Middle frontal gyrus (tissue), 1 donor: ENCODE measurements at regions not wholly inside any gene's neighbourhood (a gene's known extent, or its start where the extent isn't known, plus 50 kb on each side); places are given as distances from the start of the nearest gene placed in this dataset.
"Not testable (repeated sequence)": the region's sequence is repeated elsewhere in the genome, so short reads cannot be mapped to it uniquely, and the experiment has no call there.

Experiments used
- DNase-seq: peaks from one replicate; pipeline ENCODE4 v3.0.0-alpha.2; 2015; ENCODE audit warnings: low spot score; ENCODE audit errors: extremely low spot score

DNA sequence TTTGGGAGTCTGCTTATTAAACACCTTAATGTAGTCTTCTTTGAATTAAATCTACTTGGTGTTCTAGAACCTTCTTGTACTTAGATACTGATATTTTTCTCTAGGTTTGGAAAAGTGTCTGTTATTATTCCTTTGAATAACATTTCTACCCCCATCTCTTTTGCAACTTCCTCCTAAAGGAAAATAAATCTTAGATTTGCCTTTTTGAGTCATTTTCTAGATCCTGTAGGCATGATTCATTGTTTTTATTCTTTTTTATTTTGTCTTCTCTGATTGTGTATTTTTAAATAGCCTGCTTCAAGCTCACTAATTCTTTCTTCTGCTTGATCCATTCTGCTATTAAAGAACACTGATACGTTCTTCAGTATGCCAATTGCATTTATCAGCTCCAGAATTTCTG lies 155.9 kb upstream of the NEGR1 start:
- DNase-seq: no peak

DNA sequence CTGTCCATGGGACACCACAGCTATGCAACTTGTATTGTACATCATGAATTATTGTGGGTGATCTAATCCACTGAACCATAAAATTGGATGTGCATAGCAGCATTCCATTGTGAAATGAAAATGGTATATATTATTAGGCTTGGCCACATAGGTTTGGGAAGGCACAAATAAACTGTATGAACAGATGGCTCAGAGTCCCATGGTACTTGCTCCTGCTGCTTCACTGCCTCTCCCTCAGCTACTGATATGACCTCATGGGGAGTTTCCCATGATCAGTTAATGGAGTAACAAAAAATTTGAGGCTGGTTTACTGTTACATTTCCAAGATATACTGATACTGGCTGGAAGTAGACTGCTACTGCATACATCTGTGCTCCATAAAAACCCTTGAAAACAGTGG lies 152.7 kb upstream of the NEGR1 start:
- DNase-seq: no peak

DNA sequence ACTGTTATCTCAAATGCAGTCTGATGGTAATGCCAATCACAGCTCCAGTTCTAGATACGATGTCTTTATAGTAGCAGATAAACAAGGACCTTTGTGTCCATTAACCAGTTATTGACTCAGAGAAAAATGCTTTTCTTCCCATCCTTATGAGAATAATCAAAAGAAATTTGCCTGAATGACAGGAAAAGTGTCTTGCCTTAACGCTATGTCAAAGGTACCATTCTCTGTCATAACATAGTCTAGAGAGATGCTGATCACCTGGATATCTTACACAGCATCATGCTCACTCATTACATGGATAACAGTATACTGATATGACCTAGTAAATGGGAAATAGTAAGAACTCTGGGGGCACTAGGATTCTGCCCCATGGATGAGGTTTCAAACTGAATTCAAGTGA lies 151.7 kb upstream of the NEGR1 start:
- DNase-seq: no peak

DNA sequence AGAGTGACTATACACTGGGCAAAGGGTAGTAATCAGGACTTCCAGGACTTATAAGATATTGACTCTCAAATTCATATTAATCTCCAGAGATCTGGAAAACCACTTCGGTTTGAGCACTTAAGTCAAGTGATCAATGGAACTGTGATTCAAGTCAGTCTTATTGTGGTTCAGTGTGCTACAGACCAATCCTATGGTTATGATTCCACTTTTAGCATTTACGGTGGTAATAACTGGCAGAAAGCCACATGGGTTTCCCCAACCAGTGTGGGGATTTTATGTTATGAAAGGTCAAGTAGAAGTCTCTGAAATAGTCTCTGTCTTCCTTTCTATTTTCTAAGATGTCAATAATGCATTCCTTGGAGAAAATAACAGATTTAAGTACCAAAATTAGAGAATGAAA lies 151.3 kb upstream of the NEGR1 start:
- DNase-seq: no peak

DNA sequence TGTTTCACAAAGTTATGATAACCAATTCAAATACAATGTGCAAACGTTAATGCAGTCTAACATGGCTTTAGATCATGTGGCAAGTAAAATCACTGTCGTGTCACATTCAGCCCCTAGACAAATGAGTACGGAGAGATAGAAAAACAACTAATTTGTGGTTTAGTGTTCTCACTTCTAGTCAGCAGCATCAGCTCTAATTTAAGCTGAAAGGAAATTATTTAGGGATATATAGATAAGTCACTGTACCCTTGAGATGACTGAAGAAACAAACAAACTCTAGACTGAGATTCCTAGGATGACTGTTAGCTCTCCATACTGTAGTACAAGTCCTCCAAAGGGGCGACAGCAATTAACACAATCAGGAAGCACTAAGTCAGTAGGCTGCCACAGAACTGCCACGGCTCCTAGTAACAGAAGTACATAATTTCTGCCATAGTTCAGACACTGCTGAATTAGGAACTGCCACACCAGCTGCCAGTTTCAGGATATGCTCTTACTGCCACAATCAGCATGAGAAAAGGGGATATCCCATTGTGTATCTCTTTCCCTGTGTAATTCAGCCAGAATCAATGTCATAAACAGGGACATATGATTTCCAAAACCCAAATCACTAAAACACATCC lies 150.4 kb upstream of the NEGR1 start:
- no peak for DNase-seq

DNA sequence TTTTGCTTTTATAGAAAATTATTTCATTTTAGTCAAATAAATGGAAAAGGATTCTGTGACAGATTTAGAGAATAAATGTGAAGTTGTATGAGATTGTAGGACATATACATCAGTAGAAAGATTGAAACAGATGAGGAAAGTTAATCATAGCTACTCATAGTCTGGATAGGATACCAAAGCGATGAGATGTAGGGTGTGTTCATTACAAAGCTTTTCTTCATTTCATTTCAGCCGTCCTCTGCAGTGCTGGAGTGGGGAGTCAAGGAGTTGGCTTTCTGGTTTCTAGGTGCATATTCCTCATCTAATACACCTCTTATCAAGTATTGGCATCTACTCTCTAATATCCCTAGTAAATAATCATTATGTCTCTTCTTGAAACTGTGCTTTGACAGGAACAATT lies 149.5 kb upstream of the NEGR1 start:
- DNase-seq: no peak

DNA sequence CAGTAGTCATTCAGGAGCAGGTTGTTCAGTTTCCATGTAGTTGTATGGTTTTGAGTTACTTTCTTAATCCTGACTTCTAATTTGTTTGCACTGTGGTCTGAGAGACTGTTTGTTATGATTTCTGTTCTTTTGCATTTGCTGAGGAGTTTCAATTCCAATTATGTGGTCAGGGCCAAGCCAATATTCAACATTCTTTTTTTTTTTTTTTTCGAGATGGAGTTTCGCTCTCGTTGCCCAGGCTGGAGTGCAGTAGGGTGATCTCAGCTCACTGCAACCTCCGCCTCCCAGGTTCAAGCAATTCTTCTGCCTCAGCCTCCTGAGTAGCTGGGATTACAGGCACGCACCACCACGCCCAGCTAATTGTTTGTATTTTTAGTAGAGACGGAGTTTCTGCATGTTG lies 145.9 kb upstream of the NEGR1 start:
- not testable (repeated sequence) for DNase-seq

DNA sequence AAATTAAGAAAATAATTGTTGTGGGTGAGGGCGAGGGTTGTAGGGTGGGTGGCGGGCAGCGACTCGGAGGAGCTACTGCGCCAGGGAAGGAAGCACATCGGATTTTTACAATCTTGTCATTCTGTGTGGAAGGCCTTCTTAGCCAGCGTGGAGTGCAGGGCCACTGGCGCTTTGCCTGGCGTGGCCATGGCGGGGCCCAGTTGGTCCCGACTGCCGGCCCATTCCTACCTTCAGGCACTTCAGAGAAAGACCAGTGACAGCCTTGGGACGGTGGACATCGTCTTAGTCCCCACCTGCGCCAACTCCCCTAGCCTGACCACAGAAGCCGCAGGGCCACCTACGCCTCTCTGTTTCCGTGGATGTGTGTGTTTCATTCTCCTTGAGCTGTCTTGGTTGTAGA lies 136.9 kb upstream of the NEGR1 start:
- no peak for DNase-seq

DNA sequence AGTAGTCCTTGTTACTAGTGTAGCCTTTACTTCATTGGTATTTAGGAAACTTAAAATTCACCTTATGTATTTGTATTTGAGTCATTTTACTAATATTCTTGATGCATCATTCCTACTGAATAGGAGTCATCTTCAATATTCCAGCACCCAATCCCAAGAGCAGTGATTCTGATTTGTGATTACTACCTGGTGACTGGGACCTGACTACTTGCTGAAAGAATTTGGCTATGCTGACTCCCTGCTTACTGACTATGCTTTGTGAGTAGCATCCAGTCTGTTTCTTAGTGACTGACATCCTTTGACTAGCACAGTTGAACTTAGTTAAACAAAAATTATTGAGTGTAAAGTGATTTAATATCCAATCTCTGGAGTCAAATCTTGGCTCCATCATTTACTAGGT lies 129.9 kb upstream of the NEGR1 start:
- no peak for DNase-seq

DNA sequence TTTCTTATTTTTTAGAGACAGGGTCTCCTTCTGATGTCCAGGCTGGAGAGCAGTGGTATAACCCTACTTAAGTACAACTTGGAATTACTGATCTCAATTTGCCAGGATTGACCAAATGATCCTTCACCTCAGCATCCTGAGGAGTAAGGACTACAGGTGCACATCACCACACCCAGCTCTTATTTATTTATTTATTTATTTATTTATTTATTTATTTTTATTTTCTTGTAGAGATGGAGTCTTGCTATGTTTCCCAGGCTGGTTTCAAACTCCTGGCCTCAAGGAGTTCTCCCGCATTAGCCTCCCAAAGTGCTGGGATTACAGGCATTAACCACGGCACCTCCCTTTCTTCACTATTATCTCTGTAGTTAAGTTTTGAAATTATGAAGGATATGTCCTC lies 117.5 kb upstream of the NEGR1 start:
- DNase-seq: no peak

DNA sequence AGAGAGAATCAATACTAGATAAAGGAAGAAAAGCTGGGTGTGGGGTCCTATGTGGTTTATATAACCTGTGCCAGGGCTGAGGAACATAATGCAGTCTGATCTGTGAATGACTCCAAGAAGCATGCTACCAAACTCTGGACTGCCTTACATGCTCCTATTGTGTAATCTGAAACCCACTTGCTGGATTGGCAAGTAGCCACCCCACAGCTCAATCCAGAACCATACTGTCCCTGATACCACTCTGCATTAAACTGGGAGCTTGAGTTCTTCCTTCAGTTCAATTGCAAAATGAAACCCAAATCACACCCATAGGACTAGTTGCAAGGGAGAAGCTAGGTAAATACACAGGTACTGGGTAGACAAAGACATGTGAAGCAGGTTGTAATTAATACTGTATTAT lies 115.4 kb upstream of the NEGR1 start:
- no peak for DNase-seq

DNA sequence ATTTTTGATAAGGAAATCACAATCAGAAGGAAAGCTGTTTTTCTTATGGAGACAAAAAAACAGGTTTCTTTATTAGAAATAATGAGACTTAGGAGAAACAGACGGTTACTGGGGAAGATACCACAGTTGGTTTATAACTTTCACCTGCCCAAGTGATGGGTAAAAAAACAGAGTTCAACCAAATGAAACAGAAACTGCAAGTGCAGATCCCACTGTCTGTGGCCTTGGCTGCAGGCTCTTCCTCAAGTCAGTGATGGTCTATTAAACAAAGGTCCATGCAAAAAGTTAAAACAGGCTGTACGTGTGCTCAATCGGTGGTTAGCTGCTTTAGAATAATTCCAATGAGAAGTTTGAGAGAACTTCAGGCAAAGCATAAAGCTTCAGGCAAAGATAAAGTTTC lies 112.1 kb upstream of the NEGR1 start:
- no peak for DNase-seq

DNA sequence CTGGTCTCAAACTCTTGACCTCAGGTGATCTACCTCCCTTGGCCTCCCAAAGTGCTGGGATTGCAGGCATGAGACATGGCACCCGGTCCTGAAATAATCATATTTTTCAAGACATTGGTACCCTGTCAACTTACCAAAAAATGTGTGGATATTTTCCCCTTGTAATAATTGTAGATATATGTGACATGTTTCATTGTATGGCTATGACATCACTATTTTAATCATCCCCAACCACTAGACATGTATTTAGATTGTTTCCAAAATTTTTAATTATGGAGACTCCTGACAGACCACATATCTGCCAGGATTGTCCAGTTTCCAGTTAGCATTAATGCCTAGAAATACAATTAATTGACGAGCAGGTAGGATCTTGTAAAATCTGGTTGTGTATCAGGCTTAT lies 96.7 kb upstream of the NEGR1 start:
- no peak for DNase-seq

DNA sequence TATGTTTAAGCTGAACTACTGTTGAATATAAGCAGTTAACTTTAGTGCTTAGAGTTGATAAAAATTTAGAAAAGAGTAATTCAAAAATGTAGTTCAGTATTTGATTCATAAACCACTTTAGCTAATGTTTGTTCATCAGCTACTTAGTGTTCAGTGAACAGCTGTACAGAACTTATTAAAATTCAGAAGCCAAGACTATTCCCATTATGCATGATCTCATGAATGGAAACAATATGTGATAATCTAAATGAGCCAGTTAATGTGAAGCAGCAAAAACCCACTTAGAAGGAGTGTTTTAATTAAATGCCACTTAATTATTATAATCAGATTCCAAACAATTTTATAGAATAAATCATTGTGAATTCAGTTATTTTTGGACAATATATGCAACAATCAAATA lies 92.9 kb upstream of the NEGR1 start:
- DNase-seq: no peak

DNA sequence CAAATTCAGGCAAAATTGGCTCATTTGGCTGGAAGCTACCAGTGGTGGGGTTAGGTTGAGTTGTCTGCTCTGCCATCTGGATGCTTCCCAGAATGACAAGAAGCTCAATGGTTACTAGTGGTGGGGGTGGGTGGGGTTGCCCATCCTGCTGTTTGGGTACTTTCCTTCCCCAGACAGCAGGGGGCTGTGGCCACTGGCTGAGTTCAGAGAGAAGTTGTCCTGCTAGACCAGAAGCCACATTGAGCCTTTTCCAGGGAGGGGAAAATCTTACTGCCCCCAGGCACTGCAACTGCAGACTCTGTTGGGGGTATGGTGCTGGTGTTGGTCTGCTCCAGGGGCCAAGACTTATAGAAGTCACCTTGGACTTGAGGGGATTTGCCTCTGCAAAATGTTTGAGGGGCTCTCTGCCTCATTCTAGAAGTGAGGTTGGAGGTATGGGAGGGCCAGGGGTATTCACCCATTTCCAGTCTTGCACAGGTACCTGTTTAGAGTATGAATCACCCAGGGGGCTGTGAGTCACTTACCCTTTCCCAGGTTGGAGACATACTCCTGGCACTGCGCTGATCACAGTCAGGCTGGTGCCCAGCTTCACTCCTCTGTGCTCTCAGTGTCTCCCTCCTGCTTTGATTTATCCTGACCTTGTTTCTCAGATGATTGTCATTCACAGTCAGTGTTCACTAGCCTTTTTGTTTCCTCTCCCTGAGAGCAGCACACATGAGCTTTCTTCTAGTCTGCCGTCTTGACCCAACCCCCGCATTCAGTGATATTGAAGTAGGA lies 89.1 kb upstream of the NEGR1 start:
- DNase-seq: no peak

DNA sequence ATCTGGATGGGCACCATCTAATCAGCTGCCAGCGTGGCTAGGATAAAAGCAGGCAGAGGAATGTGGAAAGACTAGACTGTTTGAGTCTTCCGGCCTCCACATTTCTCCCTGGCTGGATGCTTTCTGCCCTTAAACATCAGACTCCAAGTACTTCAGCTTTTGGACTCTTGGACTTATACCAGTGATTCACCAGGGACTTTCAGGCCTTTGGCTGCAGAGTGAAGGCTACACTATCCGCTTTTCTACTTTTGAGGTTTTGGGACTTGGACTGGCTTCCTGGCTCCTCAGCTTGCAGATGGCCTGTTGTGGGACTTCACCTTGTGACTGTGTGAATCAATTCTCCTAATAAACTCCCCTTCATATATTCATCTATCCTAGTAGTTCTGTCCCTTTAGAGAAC lies 88.5 kb upstream of the NEGR1 start:
- DNase-seq: not testable (repeated sequence)

DNA sequence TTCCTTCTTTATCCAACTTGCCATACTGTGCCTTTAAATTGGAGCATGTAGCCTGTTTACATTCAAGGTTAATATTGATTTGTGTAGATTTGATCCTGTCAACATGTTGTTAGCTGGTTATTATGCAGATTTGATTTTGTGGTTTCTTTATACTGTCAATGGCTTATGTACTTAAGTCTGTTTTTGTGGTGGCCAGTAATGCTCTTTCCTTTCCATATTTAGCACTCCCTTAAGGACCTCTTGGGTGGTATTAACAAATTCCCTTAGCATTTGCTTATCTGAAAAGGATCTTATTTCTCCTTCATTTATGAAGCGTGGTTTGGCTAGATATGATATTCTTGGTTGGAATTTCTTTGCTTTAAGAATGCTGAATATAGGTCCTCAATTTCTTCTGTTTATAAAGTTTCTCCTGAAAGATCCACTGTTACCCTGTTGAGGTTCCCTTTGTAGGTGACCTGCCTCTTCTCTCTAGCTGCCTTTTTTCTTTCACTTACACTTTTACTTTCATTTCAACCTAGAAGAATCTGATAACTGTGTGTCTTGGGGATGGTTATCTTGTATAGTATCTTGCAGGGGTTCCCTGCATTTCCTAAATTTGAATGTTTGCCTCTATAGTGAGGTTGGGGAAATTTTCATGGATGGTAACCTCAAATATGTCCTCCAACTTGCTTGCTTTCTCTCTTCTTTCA lies 86.9 kb upstream of the NEGR1 start:
- no peak for DNase-seq

DNA sequence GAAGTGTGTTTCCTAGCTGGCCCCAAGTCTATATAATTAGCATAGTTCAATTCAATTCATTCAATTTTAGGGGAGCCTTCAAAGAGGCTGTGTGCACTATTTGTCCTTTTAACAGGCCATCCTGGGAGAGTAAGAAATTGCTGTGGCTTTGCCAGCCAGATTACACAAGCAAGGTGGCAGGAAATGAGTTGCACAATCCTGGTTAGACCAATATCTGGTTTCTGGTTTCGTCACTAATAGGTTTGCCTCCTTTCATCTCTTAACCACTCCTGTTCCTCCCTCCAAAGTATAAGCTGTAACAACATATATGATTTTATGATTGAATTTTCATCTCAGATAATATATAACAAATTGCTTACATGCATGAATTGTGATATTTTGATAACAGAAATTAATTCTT lies 84.1 kb upstream of the NEGR1 start:
- no peak for DNase-seq

DNA sequence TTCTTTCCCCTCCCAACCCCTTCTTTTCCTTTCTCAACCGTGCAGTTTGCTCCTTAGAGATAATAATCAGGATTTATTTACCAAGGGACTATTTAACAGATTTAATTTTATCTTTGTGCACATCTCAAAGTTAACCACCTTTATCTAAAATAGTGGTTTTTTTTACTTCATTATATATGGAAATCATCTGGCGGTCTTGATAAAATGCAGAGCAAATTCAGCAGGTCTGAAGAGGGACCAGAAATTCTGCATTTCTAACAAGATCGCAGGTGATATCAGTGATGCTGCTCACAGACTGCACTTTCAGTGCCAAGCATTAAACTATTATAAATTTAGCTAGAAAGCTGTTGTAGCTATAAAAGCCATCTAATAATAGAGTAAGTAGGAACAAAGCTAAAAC lies 83.4 kb upstream of the NEGR1 start:
- no peak for DNase-seq

DNA sequence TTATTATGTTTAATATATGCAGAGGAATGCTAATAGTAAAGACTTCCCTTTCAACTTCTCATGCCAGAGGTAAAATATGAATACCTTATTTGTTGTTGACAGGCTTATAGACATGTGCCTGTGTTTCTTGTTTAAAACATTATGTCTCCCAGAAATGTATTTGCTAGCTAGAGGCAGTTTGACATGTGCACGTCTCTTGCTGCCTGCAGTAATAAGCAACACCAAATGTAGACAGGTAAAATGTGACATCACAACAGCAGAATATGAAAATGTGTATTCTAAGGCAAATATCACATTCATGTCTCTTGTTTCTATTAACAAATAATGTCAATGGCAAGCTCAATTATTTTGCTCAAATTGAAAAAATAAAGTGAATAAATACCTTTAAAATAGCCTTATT lies 80.2 kb upstream of the NEGR1 start:
- no peak for DNase-seq

DNA sequence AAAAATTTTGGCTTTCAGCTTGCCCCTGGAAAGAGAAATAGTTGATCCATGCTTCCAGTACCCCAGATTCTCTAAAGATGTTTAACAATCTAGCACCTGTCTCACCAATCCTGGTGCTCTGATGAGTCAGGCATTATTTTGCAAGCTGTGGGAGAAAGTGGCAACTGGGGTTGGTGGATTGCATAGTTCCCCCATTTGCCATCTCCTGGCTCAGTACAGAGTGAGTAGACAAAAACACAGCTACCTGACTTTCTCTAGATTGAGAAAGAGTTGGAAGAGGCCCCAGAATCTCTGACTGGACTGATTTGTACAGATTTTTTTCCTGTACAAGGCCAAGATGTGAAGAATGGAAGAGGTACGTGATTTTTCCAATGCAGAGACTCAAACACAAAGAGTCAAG lies 75.1 kb upstream of the NEGR1 start:
- DNase-seq: no peak

DNA sequence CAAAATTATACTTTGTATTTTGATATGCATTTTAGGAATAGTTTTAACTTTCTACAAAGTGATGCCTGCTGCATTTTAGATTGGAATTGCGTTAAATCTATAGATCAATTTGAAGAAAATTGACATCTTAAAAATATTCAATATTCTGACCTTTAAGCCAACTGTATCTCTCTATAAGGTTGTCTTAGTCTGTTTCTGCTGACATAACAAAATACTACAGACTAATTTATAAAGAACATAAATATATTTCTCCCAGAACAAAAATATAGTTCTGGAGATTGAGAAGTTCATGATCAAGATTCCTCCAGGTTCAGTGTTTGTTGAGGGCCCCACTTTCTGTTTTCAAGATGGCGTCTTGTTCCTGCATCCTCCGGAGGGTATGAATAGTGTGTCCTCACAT lies 73.6 kb upstream of the NEGR1 start:
- no peak for DNase-seq

DNA sequence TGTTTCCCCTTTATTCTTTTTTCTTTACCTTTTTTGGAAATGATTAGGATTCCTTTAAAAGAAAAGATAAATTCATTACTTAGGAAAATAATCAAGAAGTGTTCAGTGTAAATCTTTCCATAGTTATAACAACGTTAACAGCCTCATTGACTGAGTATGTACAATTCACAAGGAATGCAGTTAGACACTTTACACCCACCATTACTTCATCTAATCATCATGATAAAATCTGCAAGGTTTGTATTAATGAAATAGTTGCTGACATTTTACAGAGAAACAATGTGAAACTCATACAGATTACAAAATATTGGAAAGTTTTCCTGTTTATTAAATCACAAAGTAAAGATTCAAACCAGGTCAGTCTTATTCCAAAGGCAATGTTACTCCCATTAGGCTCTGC lies 59.3 kb upstream of the NEGR1 start:
- DNase-seq: no peak
